Choroid plexus epithelial cell (primary cell): ENCODE measurements at regions not wholly inside any gene's neighbourhood (a gene's known extent, or its start where the extent isn't known, plus 50 kb on each side); places are given as distances from the start of the nearest gene placed in this dataset.

Source experiments
- DNase-seq: peaks from one replicate; pipeline ENCODE4 v3.0.0-alpha.2; 2010; ENCODE audit warnings: low read depth
- H3K4me3 ChIP-seq: 2 replicates; pipeline ENCODE4 v1.5.1; 2011; ENCODE audit warnings: low read depth, mild to moderate bottlenecking, control low read depth, low read length, moderate library complexity
- TF ChIP-seq, protein P1 (sequence below): conservative IDR thresholded peaks from 2 replicates; pipeline ENCODE4 v1.5.1; 2011; ENCODE audit warnings: low read depth, mild to moderate bottlenecking, control low read depth, inconsistent platforms, low read length, moderate library complexity

GRCh38 chr13:58452123-58452623 is 820.6 kb downstream of the PCDH17 start:
- DNase-seq, result no peak

DNA sequence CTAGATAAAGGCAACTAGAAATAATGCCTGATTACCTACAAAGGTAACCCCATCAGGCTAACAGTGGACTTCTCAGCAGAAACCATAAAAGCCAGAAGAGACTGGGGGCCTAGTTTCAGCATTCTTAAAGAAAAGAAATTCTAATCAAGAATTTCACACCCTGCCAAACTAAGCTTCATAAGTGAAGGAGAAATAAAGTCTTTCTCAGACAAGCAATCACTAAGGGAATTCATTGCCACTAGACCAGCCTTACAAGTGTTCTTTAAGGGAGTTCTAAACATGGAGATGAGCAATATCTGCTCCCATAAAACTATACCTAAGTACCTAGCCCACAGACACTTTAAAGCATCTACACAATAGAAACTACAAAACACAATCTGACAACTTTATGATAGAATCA is 823.5 kb downstream of the PCDH17 start:
- DNase-seq, result no peak
- H3K4me3 ChIP-seq, result no peak overlapping the region
- TF ChIP-seq, protein P1, sequence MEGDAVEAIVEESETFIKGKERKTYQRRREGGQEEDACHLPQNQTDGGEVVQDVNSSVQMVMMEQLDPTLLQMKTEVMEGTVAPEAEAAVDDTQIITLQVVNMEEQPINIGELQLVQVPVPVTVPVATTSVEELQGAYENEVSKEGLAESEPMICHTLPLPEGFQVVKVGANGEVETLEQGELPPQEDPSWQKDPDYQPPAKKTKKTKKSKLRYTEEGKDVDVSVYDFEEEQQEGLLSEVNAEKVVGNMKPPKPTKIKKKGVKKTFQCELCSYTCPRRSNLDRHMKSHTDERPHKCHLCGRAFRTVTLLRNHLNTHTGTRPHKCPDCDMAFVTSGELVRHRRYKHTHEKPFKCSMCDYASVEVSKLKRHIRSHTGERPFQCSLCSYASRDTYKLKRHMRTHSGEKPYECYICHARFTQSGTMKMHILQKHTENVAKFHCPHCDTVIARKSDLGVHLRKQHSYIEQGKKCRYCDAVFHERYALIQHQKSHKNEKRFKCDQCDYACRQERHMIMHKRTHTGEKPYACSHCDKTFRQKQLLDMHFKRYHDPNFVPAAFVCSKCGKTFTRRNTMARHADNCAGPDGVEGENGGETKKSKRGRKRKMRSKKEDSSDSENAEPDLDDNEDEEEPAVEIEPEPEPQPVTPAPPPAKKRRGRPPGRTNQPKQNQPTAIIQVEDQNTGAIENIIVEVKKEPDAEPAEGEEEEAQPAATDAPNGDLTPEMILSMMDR, result no peak

More at GRCh38 chr13:58452123-58452623, 820.6 kb downstream of the PCDH17 start:
- no peak overlapping the region for H3K4me3 ChIP-seq
- TF ChIP-seq, protein P1, result no peak

DNA sequence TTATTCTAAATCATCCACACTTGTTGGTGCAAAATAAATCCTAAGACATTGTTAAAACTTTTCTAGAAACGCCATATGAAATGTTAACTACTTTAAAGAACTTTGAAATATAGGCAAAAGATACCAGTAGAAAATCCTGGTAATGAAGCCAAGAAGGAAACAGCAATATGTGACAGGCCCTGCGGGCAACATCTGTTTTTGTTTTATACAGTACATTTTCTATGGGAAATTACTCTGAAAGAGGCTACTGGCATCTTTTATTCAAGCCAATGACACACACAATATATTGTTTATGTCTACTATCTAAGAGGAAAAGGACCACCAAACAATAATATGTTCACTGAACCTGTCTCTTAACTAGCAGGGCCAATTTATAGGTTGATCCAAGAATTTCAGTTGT is 829.7 kb downstream of the PCDH17 start:
- TF ChIP-seq, protein P1, result no peak
- no peak for DNase-seq
- H3K4me3 ChIP-seq, result no peak overlapping the region

GRCh38 chr13:58463841-58464240 is 832.3 kb downstream of the PCDH17 start:
- TF ChIP-seq, protein P1, result no peak
- DNase-seq, result no peak
- H3K4me3 ChIP-seq, result no peak overlapping the region

GRCh38 chr13:58467176-58467575 is 835.6 kb downstream of the PCDH17 start:
- H3K4me3 ChIP-seq, result no peak overlapping the region
- DNase-seq, result no peak
- TF ChIP-seq, protein P1, result no peak

GRCh38 chr13:58472483-58472882 is 840.9 kb downstream of the PCDH17 start:
- DNase-seq, result no peak
- TF ChIP-seq, protein P1, result no peak
- no peak overlapping the region for H3K4me3 ChIP-seq

DNA sequence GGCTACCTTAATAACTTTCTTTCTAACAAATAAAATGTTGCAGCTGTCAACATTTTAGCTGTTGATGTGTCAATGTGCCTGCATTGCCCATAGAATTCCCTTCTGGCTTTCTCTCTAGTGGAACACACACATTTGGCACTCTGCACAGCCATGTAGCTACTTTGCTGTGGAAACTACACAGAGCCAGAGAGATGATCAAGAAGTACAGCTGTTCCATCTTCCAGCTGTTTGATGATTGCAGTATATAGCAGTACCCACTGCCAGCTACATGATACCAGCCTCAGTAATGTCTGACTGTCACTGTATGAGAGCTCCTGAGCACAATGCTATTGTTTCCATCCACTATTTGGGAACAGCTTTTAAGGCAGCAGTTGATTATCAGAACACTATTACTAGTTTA is 843.0 kb downstream of the PCDH17 start:
- TF ChIP-seq, protein P1, result no peak
- no peak overlapping the region for H3K4me3 ChIP-seq
- no peak for DNase-seq
